SH-SY5Y (cell line): ENCODE measurements at regions not wholly inside any gene's neighbourhood (a gene's known extent, or its start where the extent isn't known, plus 50 kb on each side); places are given as distances from the start of the nearest gene placed in this dataset.

ENCODE experiments used
- GATA2 ChIP-seq: IDR thresholded peaks from 2 replicates; pipeline ENCODE4 v1.6.1; 2011; ENCODE audit warnings: mild to moderate bottlenecking, low read depth, low read length
- GATA3 ChIP-seq: IDR thresholded peaks from 2 replicates; pipeline ENCODE4 v1.6.1; 2011; ENCODE audit warnings: low read depth, mild to moderate bottlenecking, low read length, moderate library complexity

- TF ChIP-seq GATA3 = no peak
- no peak for TF ChIP-seq GATA2
These were observed 109.6 kb upstream of the NGF start for GRCh38 chr1:115447672-115448071.
